ENCODE measurements at regions not wholly inside any gene's neighbourhood (a gene's known extent, or its start where the extent isn't known, plus 50 kb on each side); places are given as distances from the start of the nearest gene placed in this dataset.
"Not testable (repeated sequence)": the region's sequence is repeated elsewhere in the genome, so short reads cannot be mapped to it uniquely, and the experiment has no call there.

GRCh38 chr5:1985781-1986180, 103.1 kb upstream of the IRX4 start:
- no peak for FAIRE-seq
- no peak for DNase-seq (ENCODE audit: insufficient read length, low spot score)

DNA sequence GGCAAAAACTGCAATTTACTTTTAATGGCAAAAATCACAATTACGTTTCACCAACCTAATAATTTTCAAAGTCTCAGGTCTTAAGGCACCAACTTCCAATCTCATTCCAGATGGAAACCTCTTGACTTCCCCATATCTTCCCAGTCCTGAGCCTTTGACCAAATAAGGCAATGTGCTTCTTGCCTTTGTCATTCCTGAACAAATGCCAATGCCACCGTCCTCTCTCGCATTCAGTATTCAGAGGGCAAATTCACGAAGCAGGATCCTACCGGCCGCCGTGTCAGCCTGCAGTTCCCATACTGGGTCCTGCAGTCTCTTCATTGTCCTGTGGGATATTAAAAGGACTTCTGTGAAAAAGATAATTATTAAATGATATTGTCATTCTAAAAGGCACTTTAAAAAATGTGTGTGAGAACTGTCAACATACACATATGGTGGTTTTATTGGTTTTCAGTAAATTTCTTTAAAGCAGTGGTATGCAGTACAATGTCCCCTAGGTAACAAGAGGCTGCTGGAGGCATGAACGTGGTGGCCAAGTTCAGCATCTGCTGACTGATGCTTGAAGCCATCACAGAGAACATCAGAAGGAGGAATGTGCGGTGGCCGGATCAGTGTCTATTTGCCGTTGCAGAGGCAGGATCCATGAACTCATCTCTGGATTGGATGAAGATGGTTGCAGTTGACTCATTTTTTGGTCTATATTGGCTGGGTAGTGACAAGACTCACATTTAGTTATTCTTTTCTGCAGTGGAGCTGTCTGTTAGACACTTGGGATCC, 101.4 kb upstream of the IRX4 start:
- FAIRE-seq = no peak
- no peak for DNase-seq (ENCODE audit: insufficient read length, low spot score)

DNA sequence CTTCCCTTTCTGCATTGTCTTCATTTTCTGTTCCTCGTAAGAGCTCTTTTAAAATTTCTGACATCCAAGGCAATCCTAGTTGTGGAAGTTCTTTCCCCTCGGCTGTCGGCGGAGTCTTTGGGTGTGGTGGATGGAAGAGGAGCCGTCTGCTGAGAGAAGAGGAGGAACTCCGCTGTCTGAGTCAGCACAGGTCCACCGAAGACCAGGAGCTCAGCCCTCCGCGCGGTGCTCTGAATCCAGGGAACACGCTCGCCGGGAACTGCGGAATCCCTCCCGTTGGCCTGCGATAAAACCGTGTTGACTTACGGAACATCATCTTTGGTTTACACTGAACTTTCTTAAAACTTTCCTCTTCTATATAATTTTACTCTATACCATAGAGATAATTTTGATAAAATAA, 100.7 kb upstream of the IRX4 start:
- DNase-seq (ENCODE audit: insufficient read length, low spot score) (no peak), FAIRE-seq (no peak)

DNA sequence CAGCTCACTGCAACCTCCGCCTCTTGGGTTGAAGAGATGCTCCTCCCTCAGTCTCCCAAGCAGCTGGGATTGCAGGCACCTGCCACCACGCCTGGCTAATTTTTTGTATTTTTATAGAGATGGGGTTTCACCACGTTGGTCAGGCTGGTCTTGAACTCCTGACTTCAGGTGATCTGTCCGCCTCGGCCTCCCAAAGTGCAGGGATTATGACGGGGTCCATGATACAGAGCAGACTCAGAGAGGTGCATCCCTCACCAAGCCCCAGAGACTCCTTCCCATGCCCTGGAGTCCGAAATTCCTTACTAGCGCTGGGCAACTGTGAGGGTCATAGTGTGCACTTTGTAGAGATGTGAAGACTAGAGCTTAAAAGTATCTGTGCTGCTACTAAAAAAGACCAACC, 99.8 kb upstream of the IRX4 start:
- not testable (repeated sequence) for DNase-seq (ENCODE audit: insufficient read length, low spot score); FAIRE-seq

DNA sequence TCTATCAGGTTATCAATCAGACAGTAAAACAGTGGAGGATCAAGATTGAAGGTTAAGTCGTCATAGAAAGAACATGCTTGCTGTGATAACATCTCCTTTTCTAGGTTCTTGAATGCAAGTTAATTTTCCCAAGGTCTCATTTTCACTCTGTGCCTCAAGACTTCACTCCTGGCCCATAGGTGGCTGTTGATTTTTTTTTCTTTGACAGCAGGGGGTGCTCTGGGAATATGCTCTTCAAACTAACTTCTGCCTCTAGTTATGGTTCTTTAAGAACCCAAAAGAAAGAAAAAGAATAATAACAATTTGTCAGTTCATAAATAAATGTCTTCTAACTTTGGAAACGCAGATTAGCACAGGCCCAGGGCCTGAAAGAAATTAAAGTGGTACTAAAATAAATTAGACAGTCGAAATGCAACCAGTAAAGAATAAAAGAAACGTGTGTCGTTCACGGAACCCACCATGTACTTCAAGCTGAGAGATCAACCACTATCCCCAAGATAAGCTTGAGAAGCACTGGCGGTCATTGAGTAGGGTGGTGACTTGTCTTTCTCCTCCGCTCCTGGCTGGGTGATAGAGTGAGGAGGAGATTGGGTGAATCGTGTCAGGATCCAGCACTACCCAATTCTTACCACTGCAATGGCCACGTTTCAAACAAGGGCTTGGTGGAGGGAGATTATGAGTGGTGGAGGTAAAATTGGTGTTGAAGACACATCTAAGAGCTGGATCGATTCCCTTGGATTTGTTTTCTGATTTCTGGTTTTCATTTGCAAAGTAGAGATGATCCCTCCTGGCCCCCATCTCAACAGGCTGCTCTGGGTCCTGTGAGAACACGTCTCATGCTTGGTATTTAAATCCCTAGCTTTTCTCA, 93.4 kb upstream of the IRX4 start:
- FAIRE-seq (no peak), DNase-seq (ENCODE audit: insufficient read length, low spot score) (no peak)

DNA sequence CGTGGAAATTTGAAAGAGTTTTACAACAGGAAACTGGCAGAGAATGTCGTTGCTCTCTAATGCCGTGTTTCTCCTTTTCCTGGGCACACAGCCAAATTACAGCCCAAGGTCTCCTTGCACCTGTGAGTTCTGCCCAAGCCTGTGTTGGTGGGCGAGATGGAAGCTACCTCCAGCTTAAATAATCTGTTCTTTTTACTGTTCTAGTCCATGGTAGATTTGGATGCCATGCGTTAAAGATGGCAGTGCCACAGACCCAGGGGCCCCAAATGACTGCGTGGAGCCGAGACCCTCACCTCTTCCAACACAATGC, 92.6 kb upstream of the IRX4 start:
- no peak for DNase-seq (ENCODE audit: insufficient read length, low spot score)
- no peak for FAIRE-seq

DNA sequence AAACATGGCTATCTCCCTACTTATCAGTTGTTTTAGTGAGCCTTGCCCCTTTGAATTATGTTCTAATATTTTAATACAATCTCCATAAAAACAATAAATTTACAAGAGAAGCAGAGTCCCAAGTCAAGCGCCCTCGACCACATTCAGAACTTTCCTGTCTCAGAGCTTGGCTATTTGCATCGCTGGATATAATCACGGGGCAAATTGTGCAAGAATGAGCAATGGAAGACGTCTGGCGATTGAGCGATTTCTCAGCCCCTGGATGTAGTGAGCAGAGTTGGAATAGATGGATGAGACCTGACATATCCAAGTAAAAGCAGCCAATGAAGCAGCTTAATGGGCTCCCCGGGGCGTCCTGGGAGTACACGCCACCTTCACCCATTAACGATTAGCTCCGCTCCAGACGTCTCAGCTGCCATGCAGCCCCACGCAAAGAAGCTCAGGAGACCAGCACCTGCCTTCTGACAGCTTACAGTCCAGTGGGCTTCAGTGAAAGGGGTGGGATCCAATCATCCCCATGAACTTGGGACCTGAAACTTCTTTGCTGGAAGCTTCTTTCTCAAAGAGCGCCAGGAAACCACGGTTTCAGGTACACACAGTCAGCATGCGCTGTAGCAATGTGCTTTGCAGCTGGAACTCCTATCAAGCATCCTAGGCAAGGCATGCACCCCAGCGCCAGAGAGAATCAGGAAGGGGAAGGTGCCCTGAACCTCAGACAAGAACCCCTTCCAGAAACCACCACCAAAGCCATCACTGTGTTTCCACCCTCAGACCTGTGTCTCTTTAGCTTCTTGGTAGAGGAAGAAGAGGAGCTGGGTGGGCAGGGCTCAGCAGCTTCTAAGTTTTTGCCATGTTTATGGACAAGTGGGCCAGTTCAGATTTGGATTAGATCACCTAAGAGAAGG, 92.0 kb upstream of the IRX4 start:
- no peak for FAIRE-seq

GRCh38 chr5:1974081-1974480, 91.4 kb upstream of the IRX4 start:
- DNase-seq (ENCODE audit: insufficient read length, low spot score) = no peak
- FAIRE-seq = no peak

More for the DNA sequence above, 92.0 kb upstream of the IRX4 start:
- DNase-seq (ENCODE audit: insufficient read length, low spot score) = no peak

DNA sequence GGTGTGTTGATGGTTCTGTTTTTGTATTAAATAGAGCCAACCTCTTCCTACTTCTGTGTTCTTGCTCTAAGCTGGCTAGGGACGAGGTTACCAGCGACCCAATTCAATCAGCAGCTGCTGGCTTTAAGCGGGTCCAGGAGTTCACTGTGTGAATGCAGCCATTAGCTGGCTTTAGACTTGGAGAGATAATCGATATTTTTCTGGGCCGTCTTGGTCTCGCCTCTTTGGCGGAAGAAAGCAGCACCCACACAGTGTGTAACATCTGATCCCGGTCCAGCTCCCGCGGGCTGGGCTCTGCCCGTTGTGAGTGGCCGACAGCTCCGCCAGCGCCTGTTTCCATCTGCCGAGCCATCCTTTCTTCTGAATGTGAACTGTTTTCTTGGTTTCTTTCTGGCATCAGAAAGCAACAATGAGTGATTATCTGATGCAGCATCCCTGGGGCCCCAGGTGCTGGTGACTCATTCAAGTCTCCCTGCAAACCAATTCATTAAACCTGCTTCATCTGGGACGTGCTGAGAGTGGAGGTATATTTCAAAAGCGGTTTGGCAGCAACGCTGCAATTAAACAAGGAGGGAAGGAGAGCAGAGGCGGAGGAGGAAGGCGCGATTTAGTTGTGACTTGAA, 90.8 kb upstream of the IRX4 start:
- DNase-seq (ENCODE audit: insufficient read length, low spot score) (no peak), FAIRE-seq (no peak)

DNA sequence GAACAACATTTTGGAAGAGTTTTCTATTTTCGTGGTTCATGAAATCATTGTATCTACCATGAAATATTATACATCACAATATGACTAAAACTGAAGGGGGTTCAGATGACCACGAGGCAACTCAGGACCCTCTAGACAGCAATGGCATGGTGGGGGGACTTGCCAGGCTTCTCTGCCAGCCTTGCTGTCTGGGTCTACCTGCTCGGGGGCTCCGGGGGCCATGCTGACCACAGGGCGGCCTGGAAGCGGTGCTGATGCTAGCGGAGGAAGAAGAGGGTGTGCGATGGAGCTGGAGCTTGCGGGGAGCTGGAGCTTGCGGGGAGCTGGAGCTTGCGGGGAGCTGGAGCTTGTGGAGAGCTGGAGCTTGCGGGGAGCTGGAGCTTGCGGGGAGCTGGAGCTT, 89.2 kb upstream of the IRX4 start:
- DNase-seq (ENCODE audit: insufficient read length, low spot score) = no peak
- no peak for FAIRE-seq

GRCh38 chr5:1967736-1968135, 85.0 kb upstream of the IRX4 start:
- DNase-seq (ENCODE audit: insufficient read length, low spot score) = no peak
- FAIRE-seq = no peak

DNA sequence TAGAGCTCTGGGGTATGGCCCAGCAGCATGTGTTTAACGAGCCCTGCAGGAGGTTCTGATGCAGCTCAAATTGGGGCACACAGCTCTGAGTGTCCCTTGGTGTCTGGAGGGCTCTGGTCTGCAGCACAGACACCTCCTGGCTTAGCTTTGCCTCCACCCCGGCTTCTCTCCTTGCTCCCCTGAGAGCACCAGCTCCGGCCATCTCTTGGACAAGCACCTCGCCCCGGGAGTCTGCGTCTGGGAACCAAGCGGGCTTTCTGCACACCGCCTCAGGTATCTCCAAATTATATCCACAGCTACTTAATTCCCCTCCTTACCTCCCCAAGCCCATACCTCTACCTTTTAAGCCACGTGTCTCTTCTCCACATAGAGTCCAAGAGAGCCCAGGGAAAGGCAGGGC, 83.7 kb upstream of the IRX4 start:
- FAIRE-seq = no peak
- DNase-seq (ENCODE audit: insufficient read length, low spot score) = no peak

DNA sequence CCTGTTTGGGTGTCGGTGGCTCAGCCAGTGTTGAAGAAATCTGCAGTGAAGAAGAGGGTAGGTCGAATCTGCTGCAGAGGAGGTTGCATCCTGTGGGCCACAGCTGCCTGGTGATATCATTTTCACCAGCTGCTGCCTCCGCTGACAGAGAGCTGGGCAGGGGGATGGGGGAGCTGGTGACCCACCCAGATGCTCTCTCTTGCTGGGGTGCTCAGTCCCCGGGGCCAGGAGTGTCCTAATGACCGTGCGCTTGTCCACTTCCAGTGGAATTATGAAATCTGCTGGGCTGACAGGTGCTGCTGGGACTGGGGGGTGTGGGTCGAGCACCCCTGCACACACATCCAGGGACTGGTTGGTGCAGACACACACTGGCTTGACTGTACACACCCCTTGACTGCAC, 83.2 kb upstream of the IRX4 start:
- DNase-seq (ENCODE audit: insufficient read length, low spot score) = no peak
- no peak for FAIRE-seq

- FAIRE-seq = no peak
- no peak for DNase-seq (ENCODE audit: insufficient read length, low spot score)
Observed at GRCh38 chr5:1963941-1964451, 81.3 kb upstream of the IRX4 start.

- no peak for FAIRE-seq
Observed at GRCh38 chr5:1963358-1963757, 80.6 kb upstream of the IRX4 start.

GRCh38 chr5:1962619-1963355, 80.1 kb upstream of the IRX4 start:
- DNase-seq (ENCODE audit: insufficient read length, low spot score) (no peak), FAIRE-seq (no peak)

More at GRCh38 chr5:1963358-1963757, 80.6 kb upstream of the IRX4 start:
- no peak for DNase-seq (ENCODE audit: insufficient read length, low spot score)

GRCh38 chr5:1961952-1962595, 79.3 kb upstream of the IRX4 start:
- FAIRE-seq (no peak), DNase-seq (ENCODE audit: insufficient read length, low spot score) (no peak)

DNA sequence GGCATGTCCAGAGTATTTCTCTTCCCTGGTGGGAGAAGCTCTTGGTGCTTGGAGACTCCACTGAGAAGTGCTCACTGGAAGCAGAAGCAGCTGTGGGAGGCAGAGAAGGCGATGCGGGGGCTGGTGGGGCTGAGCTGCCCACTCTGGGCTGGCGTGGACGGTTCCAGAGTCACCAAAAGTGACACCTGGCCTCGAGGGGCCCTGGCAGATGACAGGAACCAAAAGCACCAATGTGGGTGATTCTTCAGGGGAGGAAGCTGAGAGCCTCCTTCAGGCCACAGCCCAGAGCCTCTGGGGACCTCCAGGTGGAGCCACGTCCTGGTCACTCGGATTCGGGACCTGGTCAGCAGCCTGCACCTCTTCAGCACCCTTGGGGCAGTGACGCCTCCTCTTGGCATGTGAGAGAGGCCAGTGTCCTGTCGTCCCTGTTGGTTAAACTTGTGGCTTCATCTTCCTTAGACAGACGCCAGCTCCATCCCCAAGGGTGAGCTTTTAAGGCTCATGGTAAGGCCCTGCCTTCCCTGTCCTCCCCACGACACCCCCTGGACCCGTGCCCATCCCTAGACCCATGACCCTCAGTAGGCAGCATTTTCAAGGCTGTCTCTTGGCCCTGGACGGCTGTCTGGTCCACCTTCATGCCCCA, 78.7 kb upstream of the IRX4 start:
- FAIRE-seq (no peak), DNase-seq (ENCODE audit: insufficient read length, low spot score) (no peak)
